ENCODE measurements at regions not wholly inside any gene's neighbourhood (a gene's known extent, or its start where the extent isn't known, plus 50 kb on each side); places are given as distances from the start of the nearest gene placed in this dataset.
"Not testable (repeated sequence)": the region's sequence is repeated elsewhere in the genome, so short reads cannot be mapped to it uniquely, and the experiment has no call there.

GRCh38 chr15:77944002-77944867, 133.3 kb downstream of the TBC1D2B start:
- peak; percentile 87 for DNase-seq

GRCh38 chr15:77942611-77943211, 134.8 kb downstream of the TBC1D2B start:
- DNase-seq, result no peak

- not testable (repeated sequence) for DNase-seq
These were observed 136.3 kb downstream of the TBC1D2B start for GRCh38 chr15:77941090-77941827.

GRCh38 chr15:77940381-77940947, 137.0 kb downstream of the TBC1D2B start:
- DNase-seq, result no peak

- DNase-seq, result no peak
These were observed 137.7 kb downstream of the TBC1D2B start for GRCh38 chr15:77939851-77940250.

- not testable (repeated sequence) for DNase-seq
These were observed 138.5 kb downstream of the TBC1D2B start for GRCh38 chr15:77939026-77939425.

- not testable (repeated sequence) for DNase-seq
These were observed 139.0 kb downstream of the TBC1D2B start for GRCh38 chr15:77938546-77938945.

GRCh38 chr15:77936567-77936966, 140.9 kb downstream of the TBC1D2B start:
- DNase-seq, result not testable (repeated sequence)

GRCh38 chr15:77934516-77934915, 143.0 kb downstream of the TBC1D2B start:
- DNase-seq, result not testable (repeated sequence)

- not testable (repeated sequence) for DNase-seq
These were observed 146.6 kb downstream of the TBC1D2B start for GRCh38 chr15:77930907-77931306.

- DNase-seq, result not testable (repeated sequence)
These were observed 147.0 kb downstream of the TBC1D2B start for GRCh38 chr15:77930490-77930889.

- not testable (repeated sequence) for DNase-seq
These were observed 150.7 kb downstream of the TBC1D2B start for GRCh38 chr15:77926789-77927188.

- not testable (repeated sequence) for DNase-seq
These were observed 151.2 kb downstream of the TBC1D2B start for GRCh38 chr15:77926296-77926695.

- DNase-seq, result peak; percentile 48
These were observed 152.4 kb downstream of the TBC1D2B start for GRCh38 chr15:77925101-77925500.

GRCh38 chr15:77921664-77922063, 155.8 kb downstream of the TBC1D2B start:
- no peak for DNase-seq

GRCh38 chr15:77916966-77917635, 160.4 kb downstream of the TBC1D2B start:
- DNase-seq, result not testable (repeated sequence)

GRCh38 chr15:77915961-77916330, 161.6 kb downstream of the TBC1D2B start:
- not testable (repeated sequence) for DNase-seq

- DNase-seq, result no peak
These were observed 162.1 kb downstream of the TBC1D2B start for GRCh38 chr15:77915261-77915960.

GRCh38 chr15:77914531-77914930, 163.0 kb downstream of the TBC1D2B start:
- not testable (repeated sequence) for DNase-seq

GRCh38 chr15:77910030-77910911, 167.2 kb downstream of the TBC1D2B start:
- DNase-seq, result peak; percentile 57
